Activated B cell treated with CpG ODN at 0.5 μM for 24 hours (primary cell): ENCODE measurements at regions not wholly inside any gene's neighbourhood (a gene's known extent, or its start where the extent isn't known, plus 50 kb on each side); places are given as distances from the start of the nearest gene placed in this dataset.

Experiments used
- ATAC-seq: fragments of 200-7000 bp; cut with Tn5 transposase; one replicate; pipeline ENCODE4 v1.10.0; 2021; ENCODE audit warnings: low read depth, mild to moderate bottlenecking, moderate library complexity
- CTCF ChIA-PET: fragments of 350-600 bp; sonication (Branson Sonifier 250); formaldehyde crosslinking; loops from one replicate; lab custom pipeline; 2021; ENCODE audit warnings: antibody characterized with exemption; lab: Charles Lee
- POLR2A ChIA-PET: fragments of 350-600 bp; sonication (Branson Sonifier 250); formaldehyde crosslinking; loops from one replicate; lab custom pipeline; 2021; ENCODE audit warnings: antibody characterized with exemption; lab: Charles Lee
- DNase-seq: peaks from one replicate; pipeline ENCODE4 v3.0.0; 2022
- H3K27ac Mint-ChIP-seq: one replicate; pipeline ENCODE4 v1.8.0; 2020; ENCODE audit warnings: mixed read lengths
- H3K27me3 Mint-ChIP-seq: one replicate; pipeline ENCODE4 v1.8.0; 2021; ENCODE audit warnings: mixed read lengths
- H3K36me3 Mint-ChIP-seq: one replicate; pipeline ENCODE4 v1.8.0; 2021; ENCODE audit warnings: low read depth, mixed read lengths
- H3K4me1 Mint-ChIP-seq: one replicate; pipeline ENCODE4 v1.8.0; 2021; ENCODE audit warnings: mixed read lengths
- H3K4me3 Mint-ChIP-seq: one replicate; pipeline ENCODE4 v1.8.0; 2020; ENCODE audit warnings: mild to moderate bottlenecking, mixed read lengths
- H3K9me3 Mint-ChIP-seq: one replicate; pipeline ENCODE4 v1.8.0; 2020; ENCODE audit warnings: mixed read lengths
- CTCF ChIP-seq: fragments of 200-600 bp; IDR thresholded peaks from one replicate; pipeline ENCODE4 v1.8.0; 2022; ENCODE audit warnings: antibody characterized with exemption, mild to moderate bottlenecking
- intact Hi-C: fragments of 100-400 bp; cut with micrococcal nuclease; formaldehyde crosslinking; loops from one replicate; pipeline ENCODE4 v1.15.1; 2024

- no peak overlapping the region for H3K4me3 Mint-ChIP-seq
- H3K4me1 Mint-ChIP-seq = no peaks in the 10 kb centered on the region
- POLR2A ChIA-PET = no interaction called here
- no peaks in the 10 kb centered on the region for H3K9me3 Mint-ChIP-seq
- intact Hi-C loops = no loop called here
- no peak for TF ChIP-seq CTCF
- ATAC-seq (no peak), DNase-seq (no peak)
- no peak overlapping the region for H3K27ac Mint-ChIP-seq
- CTCF ChIA-PET = no interaction called here
- H3K36me3 Mint-ChIP-seq = no peaks in the 10 kb centered on the region
- no peaks in the 10 kb centered on the region for H3K27me3 Mint-ChIP-seq
These were observed 92.2 kb upstream of the MITF start for GRCh38 chr3:69647081-69647480.

GRCh38 chr3:69646287-69647067 lies 92.8 kb upstream of the MITF start:
- Mint-ChIP-seq H3K4me1 (no peaks in the 10 kb centered on the region), H3K4me3 (no peak overlapping the region), H3K9me3 (peaks cover 4% of the 10 kb centered on the region), H3K27me3 (no peaks in the 10 kb centered on the region), H3K36me3 (no peaks in the 10 kb centered on the region), H3K27ac (no peak overlapping the region)
- no peak for DNase-seq
- ChIA-PET CTCF (no interaction called here), POLR2A (no interaction called here)
- intact Hi-C loops = no loop called here
- TF ChIP-seq CTCF = no peak
- ATAC-seq = no peak

GRCh38 chr3:69642606-69643005 lies 96.7 kb upstream of the MITF start:
- TF ChIP-seq CTCF = no peak
- intact Hi-C loops = no loop called here
- Mint-ChIP-seq H3K27me3 (no peaks in the 10 kb centered on the region), H3K4me3 (no peak overlapping the region), H3K9me3 (peaks cover 4% of the 10 kb centered on the region), H3K36me3 (no peaks in the 10 kb centered on the region), H3K27ac (no peak overlapping the region), H3K4me1 (no peaks in the 10 kb centered on the region)
- ChIA-PET POLR2A (no interaction called here), CTCF (no interaction called here)
- ATAC-seq (no peak), DNase-seq (no peak)

- DNase-seq = no peak
- H3K27ac Mint-ChIP-seq = no peak overlapping the region
- ATAC-seq = no peak
- POLR2A ChIA-PET = no interaction called here
- H3K27me3 Mint-ChIP-seq = no peaks in the 10 kb centered on the region
- intact Hi-C loops = no loop called here
- peaks cover 4% of the 10 kb centered on the region for H3K9me3 Mint-ChIP-seq
- CTCF ChIA-PET = no interaction called here
- no peaks in the 10 kb centered on the region for H3K4me1 Mint-ChIP-seq
- no peak overlapping the region for H3K4me3 Mint-ChIP-seq
- no peaks in the 10 kb centered on the region for H3K36me3 Mint-ChIP-seq
- TF ChIP-seq CTCF = no peak
These were observed 99.4 kb upstream of the MITF start for GRCh38 chr3:69639851-69640250.

GRCh38 chr3:69628951-69629350 lies 110.3 kb upstream of the MITF start:
- H3K4me3 Mint-ChIP-seq = no peak overlapping the region
- DNase-seq (no peak), ATAC-seq (no peak)
- no peaks in the 10 kb centered on the region for H3K27me3 Mint-ChIP-seq
- peaks cover 18% of the 10 kb centered on the region for H3K9me3 Mint-ChIP-seq
- ChIA-PET POLR2A (no interaction called here), CTCF (no interaction called here)
- H3K36me3 Mint-ChIP-seq = no peaks in the 10 kb centered on the region
- intact Hi-C loops = no loop called here
- no peak for TF ChIP-seq CTCF
- H3K4me1 Mint-ChIP-seq = no peaks in the 10 kb centered on the region
- no peak overlapping the region for H3K27ac Mint-ChIP-seq
